NCI-H2171 (cell line): ENCODE measurements at regions not wholly inside any gene's neighbourhood (a gene's known extent, or its start where the extent isn't known, plus 50 kb on each side); places are given as distances from the start of the nearest gene placed in this dataset.

Experiments
- DNase-seq: peaks from one replicate; lab custom pipeline; 2025; lab: John Stamatoyannopoulos, UW

DNA sequence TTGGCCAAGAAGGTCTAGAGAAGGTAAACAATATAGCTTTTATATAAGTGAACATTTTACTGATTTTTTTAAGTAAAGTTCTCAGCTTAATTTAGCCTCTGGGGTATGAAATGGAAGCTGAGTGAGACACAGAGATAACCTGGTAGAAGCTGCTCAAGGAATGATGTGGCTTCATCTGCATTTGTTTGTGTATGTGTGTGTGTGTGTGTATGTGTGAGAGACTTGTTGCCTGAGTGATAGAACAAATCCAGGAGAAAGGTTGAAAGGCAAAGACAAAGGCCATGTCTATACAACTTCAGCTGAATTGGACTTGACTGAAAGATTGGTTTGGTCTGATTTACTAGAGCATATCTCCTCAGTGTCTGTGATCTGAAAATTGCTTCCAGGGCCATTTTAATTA is 63.6 kb downstream of the PCDH7 start:
- no peak for DNase-seq

DNA sequence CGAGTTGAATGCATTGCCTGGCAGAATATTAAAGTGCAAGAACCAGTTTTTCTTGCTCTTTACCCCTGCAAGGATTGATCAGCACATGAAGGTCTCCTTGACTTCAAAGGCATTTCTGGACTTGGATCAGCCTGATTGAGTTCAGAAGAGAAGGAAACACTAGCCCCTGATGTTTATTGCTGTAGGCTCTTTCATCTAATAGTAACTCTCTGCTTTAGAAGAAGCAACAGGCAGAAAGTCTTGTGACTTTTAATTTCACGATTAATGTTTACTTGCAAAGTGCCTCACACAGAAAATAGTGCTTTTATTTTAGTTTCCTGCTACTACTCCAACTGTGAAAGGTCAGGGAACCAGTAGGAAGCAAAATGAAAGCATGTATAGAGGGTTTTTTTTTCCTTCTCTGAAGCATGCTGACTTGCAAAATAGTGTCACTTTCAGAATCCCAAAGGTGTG is 69.1 kb downstream of the PCDH7 start:
- DNase-seq: no peak

DNA sequence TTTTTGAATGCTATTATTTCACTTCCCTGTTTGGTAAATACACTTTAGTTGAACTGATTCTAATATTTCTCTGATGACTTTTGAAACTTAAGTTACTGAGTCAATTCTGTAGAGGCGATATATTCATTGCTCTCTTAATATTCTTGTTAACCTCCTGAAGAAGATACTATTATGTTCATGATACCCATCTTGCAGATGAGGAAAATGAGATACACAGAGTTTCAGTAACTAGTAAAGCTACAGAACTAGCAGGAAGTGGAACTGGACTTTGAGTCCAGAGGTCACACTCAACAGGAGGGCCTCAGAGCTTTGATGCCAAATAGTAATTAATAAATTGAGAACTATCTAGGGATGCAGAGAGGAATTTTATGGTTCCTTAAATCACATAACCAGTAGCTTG is 70.0 kb downstream of the PCDH7 start:
- DNase-seq: no peak

- DNase-seq: no peak
These were observed 70.8 kb downstream of the PCDH7 start for GRCh38 chr4:30790998-30791397.

GRCh38 chr4:30792601-30793000 is 72.4 kb downstream of the PCDH7 start:
- no peak for DNase-seq

DNA sequence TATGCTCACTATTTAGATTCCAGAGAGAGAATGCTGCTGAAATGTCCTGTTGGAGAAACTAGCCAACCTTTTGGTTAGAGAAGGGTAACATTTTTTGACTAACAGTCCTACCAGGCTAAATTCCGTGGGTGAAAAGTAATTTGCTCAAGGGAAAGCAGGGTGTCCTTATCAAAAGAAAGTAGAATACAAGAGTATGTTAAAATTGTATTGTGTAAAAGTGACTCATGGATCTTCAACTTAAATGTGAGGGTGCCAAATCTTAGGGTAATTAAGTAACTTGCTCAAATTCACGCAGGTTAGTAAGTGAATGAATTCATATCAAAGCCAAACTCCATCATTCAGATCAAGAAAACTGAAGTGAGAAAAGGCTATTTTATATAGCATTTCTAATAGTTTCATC is 81.7 kb downstream of the PCDH7 start:
- DNase-seq: no peak

- no peak for DNase-seq
These were observed 82.6 kb downstream of the PCDH7 start for GRCh38 chr4:30802622-30803323.

- DNase-seq: no peak
These were observed 88.1 kb downstream of the PCDH7 start for GRCh38 chr4:30808276-30808675.

DNA sequence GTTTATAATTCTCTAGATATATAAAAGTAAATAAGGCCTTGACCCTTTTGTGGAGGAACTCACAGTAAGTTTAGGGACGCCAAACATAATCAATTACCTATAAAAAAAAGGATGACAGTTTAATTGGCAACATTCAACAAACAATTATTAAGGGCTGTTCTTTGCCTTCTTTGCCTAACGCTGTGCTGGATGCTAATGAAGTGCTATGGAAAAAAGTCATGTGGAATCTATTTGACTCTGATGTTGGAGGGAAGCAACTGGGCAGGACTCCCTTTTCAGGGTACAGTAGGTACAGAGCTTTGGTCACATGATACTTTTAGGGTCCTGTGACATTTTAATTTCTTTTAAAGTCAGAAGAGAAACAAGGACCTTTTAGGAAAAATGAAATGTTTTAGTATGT is 91.1 kb downstream of the PCDH7 start:
- DNase-seq: no peak

DNA sequence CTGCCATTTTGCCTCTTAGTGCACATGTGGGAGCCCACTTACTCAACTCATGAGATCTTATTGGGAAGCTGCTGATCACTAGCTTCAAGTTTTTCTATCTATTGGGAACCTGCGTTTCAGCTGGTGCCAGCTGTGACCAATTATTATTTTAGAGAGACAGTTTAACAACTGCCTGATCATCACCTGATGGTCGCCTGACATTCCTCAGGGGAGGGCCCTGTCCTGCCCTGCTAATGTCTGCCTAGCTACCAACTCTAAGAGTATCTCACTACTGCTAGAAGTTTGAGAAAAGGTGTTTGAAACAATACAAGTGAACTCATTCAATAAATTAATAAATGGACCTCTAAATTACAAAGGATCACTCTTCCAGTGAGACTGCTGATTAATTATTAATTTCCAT is 95.5 kb downstream of the PCDH7 start:
- no peak for DNase-seq

GRCh38 chr4:30817447-30817846 is 97.3 kb downstream of the PCDH7 start:
- no peak for DNase-seq

GRCh38 chr4:30818541-30818940 is 98.4 kb downstream of the PCDH7 start:
- no peak for DNase-seq

DNA sequence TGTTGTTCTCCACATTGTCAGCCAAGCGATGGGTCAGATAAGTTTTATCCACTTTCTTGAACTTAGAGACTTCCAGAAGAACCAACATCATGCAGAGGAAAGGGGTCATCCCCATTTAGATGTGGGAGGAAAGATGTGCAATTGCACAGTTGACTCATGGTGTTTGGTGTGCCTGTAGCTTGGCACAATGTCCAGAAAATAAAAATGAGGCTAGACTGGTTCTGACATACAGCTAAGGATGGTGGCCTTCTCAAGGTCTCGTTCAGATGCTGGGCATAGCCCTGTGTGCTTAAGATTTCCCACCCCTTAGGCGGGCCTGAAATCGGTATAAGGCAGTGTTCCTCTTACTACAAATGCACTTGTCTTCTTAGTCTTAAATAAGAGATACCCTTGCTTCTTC is 101.1 kb downstream of the PCDH7 start:
- no peak for DNase-seq

- DNase-seq: no peak
These were observed 101.9 kb downstream of the PCDH7 start for GRCh38 chr4:30821859-30822612.

- DNase-seq: no peak
These were observed 102.9 kb downstream of the PCDH7 start for GRCh38 chr4:30822911-30823551.

DNA sequence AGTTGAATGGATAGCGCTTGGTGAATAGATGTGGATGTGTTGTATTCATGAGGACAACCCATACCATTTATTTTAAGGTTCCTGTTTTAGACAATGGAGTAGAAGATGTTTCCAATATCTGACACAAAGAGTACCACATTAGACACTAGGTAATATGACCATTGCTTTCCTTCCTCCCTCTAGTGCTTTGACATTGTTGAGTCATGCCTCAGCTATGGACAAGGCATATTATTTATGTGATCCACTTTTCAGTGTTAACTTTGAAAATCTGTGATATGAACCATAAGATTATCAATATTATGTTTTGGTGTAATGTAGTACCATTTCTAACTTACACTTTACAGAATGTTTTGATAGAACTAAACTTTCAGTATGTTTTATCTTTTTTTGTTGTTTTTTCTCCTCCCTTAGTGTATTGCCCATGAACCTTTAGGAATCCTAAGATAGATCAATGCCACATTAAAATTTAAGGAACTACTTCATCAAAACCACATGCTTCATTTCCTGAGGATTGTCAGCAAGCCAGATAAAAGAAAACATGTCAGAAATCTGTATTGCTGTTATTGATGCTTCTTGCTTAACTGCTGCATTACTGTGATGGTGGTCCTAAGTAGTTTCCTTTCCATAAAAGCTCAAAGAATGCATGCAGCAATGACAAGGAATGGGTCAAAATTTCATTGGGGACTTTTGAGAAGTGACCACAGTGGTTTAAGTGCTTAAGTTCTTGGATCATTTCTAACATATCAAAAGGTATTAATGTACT is 105.0 kb downstream of the PCDH7 start:
- DNase-seq: no peak

DNA sequence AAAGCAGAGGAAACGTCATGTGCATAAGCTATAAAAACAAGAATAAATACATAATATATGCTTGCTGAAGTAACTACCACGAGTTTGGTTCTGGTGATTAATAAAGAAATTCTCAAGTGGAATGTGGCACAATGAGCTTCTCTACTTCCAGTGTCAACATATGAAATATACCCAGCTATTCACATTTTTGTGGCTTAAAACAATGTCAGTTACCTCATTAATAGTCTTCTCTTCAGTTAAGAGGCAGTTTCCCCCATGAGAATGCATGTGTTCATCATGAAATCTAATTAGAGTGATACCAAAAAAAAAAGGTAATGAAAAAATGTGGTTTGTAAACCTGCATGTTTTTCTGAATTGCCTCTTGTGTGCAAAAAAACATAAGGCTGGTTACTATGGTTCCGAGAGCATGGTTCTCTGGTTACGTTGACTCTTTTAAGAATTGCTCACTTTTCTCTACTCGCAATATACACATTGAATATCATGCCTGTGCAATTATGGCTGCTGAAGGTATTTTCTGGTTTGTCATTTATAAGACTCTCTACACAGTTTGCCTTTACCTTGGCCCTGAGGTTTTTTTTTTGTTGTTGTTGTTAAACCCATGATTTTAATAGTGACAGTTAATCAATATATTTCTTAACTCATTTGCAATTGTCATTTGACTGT is 108.2 kb downstream of the PCDH7 start:
- DNase-seq: no peak

GRCh38 chr4:30832639-30833038 is 112.5 kb downstream of the PCDH7 start:
- no peak for DNase-seq

DNA sequence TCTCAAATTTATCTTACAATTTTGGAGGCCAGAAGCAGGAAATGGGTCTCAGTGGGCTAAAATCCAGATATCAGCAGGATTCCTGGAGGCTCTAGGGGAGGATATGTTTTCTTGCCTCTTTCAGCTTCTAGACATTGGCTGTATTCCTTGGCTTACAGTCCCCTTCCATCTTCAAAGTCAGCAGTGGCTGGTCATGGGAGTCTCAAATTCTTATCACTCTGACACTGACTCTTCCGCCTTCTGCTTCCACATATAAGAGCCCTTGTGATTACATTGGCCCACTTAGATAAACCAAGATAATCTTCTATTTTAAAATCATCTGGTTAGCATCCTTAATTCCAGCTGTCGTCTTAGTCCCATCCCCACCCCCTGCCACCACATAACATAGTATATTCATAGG is 113.0 kb downstream of the PCDH7 start:
- DNase-seq: no peak

DNA sequence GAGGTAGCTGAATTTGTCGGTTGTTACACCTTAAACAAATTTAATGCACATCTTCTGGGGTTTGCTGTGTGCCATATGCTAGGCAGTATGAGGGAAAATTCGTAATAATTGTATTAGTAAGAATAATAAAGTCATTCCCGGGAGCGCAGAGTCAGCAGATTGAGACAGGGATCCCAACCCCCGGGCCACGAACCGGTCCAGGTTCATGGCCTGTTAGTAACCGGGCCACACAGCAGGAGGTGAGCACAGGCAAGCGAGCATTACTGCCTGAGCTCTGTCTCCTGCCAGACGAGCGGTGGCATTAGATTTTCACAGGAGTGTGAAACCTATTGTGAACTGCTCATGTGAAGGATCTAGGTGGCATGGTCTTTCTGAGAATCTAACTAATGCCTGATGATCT is 114.9 kb downstream of the PCDH7 start:
- DNase-seq: no peak

DNA sequence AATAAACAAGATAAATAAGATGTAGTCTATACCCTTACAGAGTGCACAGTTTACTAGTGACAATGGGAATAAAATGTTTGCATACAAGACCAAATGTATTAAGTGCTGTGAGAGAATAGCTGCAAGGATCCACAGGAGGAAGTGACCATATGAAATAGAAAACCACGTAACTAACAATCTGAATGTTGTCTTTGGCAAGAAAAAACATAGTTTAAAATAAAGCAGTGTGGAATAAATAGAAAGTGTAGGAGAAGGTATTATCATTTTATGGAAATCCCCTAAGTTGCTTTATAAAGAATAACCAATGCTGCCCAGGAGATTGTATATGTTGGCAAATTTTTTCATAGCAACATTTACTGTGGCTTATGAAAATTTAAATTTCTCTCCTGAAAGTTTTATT is 116.1 kb downstream of the PCDH7 start:
- DNase-seq: no peak

GRCh38 chr4:30837131-30837539 is 117.0 kb downstream of the PCDH7 start:
- DNase-seq: no peak
